ENCODE measurements at regions not wholly inside any gene's neighbourhood (a gene's known extent, or its start where the extent isn't known, plus 50 kb on each side); places are given as distances from the start of the nearest gene placed in this dataset.

DNA sequence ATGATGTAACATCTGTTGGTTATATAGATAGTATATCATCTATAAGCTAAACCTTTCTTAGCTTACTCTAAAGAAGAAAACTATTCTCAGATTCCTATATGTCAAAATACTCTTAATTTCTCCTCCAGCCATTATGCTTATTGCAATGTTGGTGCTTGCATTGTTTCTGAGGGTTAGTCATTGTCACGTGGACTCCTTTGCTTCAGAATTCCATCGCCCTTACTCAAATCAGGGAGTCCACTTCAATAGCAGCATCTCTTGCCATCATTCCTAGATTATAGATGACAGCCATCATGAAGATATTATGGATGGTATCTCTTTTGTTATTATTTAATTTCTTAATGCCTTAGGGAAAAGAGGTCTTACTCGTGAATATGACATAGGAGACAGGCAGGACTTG lies 776.1 kb downstream of the TENT5A start:
- no peaks in the 10 kb centered on the region for H3K23me2 ChIP-seq (ENCODE audit: low read depth, low read length)
- no peak overlapping the region for H3K23ac ChIP-seq (ENCODE audit: insufficient read length)
- H3K14ac ChIP-seq (ENCODE audit: insufficient read length), result no peak overlapping the region
- peaks cover 3 to 6% (median 5%) of the 10 kb centered on the region in 4 experiments for H3K4me1 ChIP-seq (replicated peaks in 1 of 4; ENCODE audit: control insufficient read depth in 3 of 4, insufficient read depth in 4 of 4, low read length in 3 of 4)
- H3K9ac ChIP-seq (replicated peaks in 1 of 4; ENCODE audit: extremely low read depth in 1 of 4, low read depth in 3 of 4, low read length in 3 of 4), result no peak overlapping the region
- no peak overlapping the region for H3K4me3 ChIP-seq (ENCODE audit: extremely low read depth in 1 of 4, insufficient read depth in 2 of 4, low read depth in 3 of 4, low read length in 4 of 4)
- no peak overlapping the region for H4K5ac ChIP-seq (ENCODE audit: insufficient read length, low read depth, low read length)
- peaks cover 8 to 10% of the 10 kb centered on the region in 2 experiments; a peak in 3 of 4 replicates for H3K9me3 ChIP-seq (ENCODE audit: insufficient read depth in 2 of 2, low read depth in 1 of 2, low read length in 1 of 2)
- no peak overlapping the region for H2BK20ac ChIP-seq (ENCODE audit: low read length)
- H3K56ac ChIP-seq (replicated peaks; ENCODE audit: insufficient read length, low read depth, low read length), result no peak overlapping the region
- H3K36me3 ChIP-seq (ENCODE audit: control insufficient read depth in 2 of 4, insufficient read depth in 4 of 4, low read length in 3 of 4), result no peaks in the 10 kb centered on the region; a peak in 3 of 8 replicates
- no peak overlapping the region for H3K18ac ChIP-seq (ENCODE audit: extremely low read depth, low read length)
- no peak overlapping the region for H2AK5ac ChIP-seq (ENCODE audit: low read depth, low read length)
- POLR2A ChIA-PET (ENCODE audit: partially characterized antibody), result no interaction called here
- CTCF ChIA-PET (ENCODE audit: partially characterized antibody), result no interaction called here
- H2BK120ac ChIP-seq (replicated peaks; ENCODE audit: low read depth, low read length), result no peak overlapping the region
- H3K79me2 ChIP-seq (ENCODE audit: control insufficient read depth in 1 of 2, insufficient read depth in 2 of 2, low read length in 2 of 2), result no peaks in the 10 kb centered on the region
- no peak overlapping the region for H4K8ac ChIP-seq (ENCODE audit: extremely low read depth, insufficient read depth, low read length)
- no peak overlapping the region for H4K91ac ChIP-seq (replicated peaks; ENCODE audit: insufficient read length, low read length)
- no peak overlapping the region for H3K27ac ChIP-seq (ENCODE audit: low read depth, low read length)
- no peak overlapping the region for H2BK5ac ChIP-seq (ENCODE audit: low read depth, low read length)
- FAIRE-seq (no peak), DNase-seq (ENCODE audit: low read depth in 1 of 2, low spot score in 2 of 2) (no peak)
- no peak overlapping the region for H2BK15ac ChIP-seq (ENCODE audit: low read length)
- H3K79me1 ChIP-seq (ENCODE audit: low read depth, low read length), result no peaks in the 10 kb centered on the region
- no peak overlapping the region for H3K4ac ChIP-seq (replicated peaks; ENCODE audit: insufficient read length, low read depth, low read length)
- H3K27me3 ChIP-seq (replicated peaks in 1 of 4; ENCODE audit: control insufficient read depth in 3 of 4, extremely low read depth in 1 of 4, insufficient read depth in 3 of 4, low read length in 3 of 4), result no peaks in the 10 kb centered on the region
- no peak overlapping the region for H2BK12ac ChIP-seq (ENCODE audit: low read depth, low read length)
- H2AFZ ChIP-seq (ENCODE audit: low read length), result no peak overlapping the region
- no peak for TF ChIP-seq HDAC2 (IDR thresholded peaks at IDR 0.05; ENCODE audit: borderline replicate concordance in 1 of 2, low read depth in 2 of 2, low read length in 2 of 2)
- TF ChIP-seq RXRA (IDR thresholded peaks at IDR 0.05; ENCODE audit: insufficient read depth, low read depth, low read length), result no peak
- TF ChIP-seq, protein P1, sequence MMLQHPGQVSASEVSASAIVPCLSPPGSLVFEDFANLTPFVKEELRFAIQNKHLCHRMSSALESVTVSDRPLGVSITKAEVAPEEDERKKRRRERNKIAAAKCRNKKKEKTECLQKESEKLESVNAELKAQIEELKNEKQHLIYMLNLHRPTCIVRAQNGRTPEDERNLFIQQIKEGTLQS (IDR thresholded peaks at IDR 0.05; ENCODE audit: insufficient read depth, low read depth, low read length), result no peak
- no peak overlapping the region for H3K4me2 ChIP-seq (ENCODE audit: insufficient read depth in 1 of 2, low read depth in 2 of 2, low read length in 2 of 2)
- no peaks in the 10 kb centered on the region for H4K20me1 ChIP-seq (replicated peaks in 1 of 2; ENCODE audit: control insufficient read depth in 1 of 2, insufficient read depth in 2 of 2, low read length in 2 of 2)
- WGBS, 2 experiments (ENCODE audit: extremely low coverage in 1 of 2, insufficient coverage in 1 of 2, insufficient read length in 1 of 2, insufficient replicate concordance in 2 of 2, low coverage in 1 of 2, low lambda C conversion rate in 2 of 2, missing lambda C conversion rate in 1 of 2), result 93% methylated on average over 3 of the region's 3 CpGs; no CpG with 5 or more reads in 1 of the 2 experiments

All from H1 (cell line).